CD14-positive monocyte (primary cell): ENCODE measurements at regions not wholly inside any gene's neighbourhood (a gene's known extent, or its start where the extent isn't known, plus 50 kb on each side); places are given as distances from the start of the nearest gene placed in this dataset.

Experiments
- DNase-seq, 3 donors: peaks; one replicate each; pipeline ENCODE4 v3.0.0-alpha.2; 2011 to 2022
- H2AFZ ChIP-seq: 2 replicates; pipeline ENCODE4 v1.6.0; 2012; ENCODE audit warnings: mild to moderate bottlenecking, low read depth, low read length, inconsistent platforms; ENCODE audit not compliant: insufficient read depth, poor library complexity, severe bottlenecking
- H3K27ac ChIP-seq, 2 donors: 1 replicate in 1 of 2; 2 replicates in 1 of 2; pipeline ENCODE4 v1.5.1; 2012 to 2013; ENCODE audit warnings: low read length in 2 of 2, control low read depth in 1 of 2, inconsistent platforms in 1 of 2, low read depth in 1 of 2, mild to moderate bottlenecking in 1 of 2
- H3K27me3 ChIP-seq, 2 donors: one replicate each; pipeline versions ENCODE4 v1.6.0 to v1.6.1; 2011 to 2013; ENCODE audit warnings: low read length in 2 of 2; ENCODE audit not compliant: control insufficient read depth in 2 of 2, insufficient read depth in 2 of 2
- H3K36me3 ChIP-seq, 2 donors: replicated peaks in 1 of 2; 1 replicate in 1 of 2; 2 replicates in 1 of 2; pipeline versions ENCODE4 v1.5.1 to v1.6.1; 2012 to 2013; ENCODE audit warnings: low read length in 2 of 2, control low read depth in 1 of 2, inconsistent platforms in 1 of 2, mild to moderate bottlenecking in 1 of 2; ENCODE audit not compliant: insufficient read depth in 2 of 2, control insufficient read depth in 1 of 2
- H3K4me1 ChIP-seq, 2 donors: 1 replicate in 1 of 2; 2 replicates in 1 of 2; pipeline versions ENCODE4 v1.5.1 to v1.6.1; 2012 to 2013; ENCODE audit warnings: low read length in 2 of 2, control low read depth in 1 of 2, inconsistent platforms in 1 of 2, mild to moderate bottlenecking in 1 of 2, moderate library complexity in 1 of 2; ENCODE audit not compliant: insufficient read depth in 2 of 2, control insufficient read depth in 1 of 2
- H3K4me2 ChIP-seq: replicated peaks from 2 replicates; pipeline ENCODE3; 2012; ENCODE audit warnings: low read length, moderate library complexity, mild to moderate bottlenecking; ENCODE audit not compliant: poor library complexity, severe bottlenecking; ENCODE audit errors: extremely low read depth
- H3K4me3 ChIP-seq, 3 experiments: fragments of 200-600 bp in 1 of 3; sonication (generic) in 1 of 3; replicated peaks in 1 of 3; 1 replicate in 2 of 3; 2 replicates in 1 of 3; pipeline ENCODE4 v1.5.1; 2011 to 2013; ENCODE audit warnings: low read length in 3 of 3, mild to moderate bottlenecking in 3 of 3, control low read depth in 2 of 3, low read depth in 2 of 3, inconsistent platforms in 1 of 3, moderate library complexity in 1 of 3
- H3K79me2 ChIP-seq: 2 replicates; pipeline ENCODE4 v1.6.0; 2012; ENCODE audit warnings: mild to moderate bottlenecking, control low read depth, inconsistent platforms, low read length, moderate library complexity; ENCODE audit not compliant: insufficient read depth
- H3K9ac ChIP-seq: 2 replicates; pipeline ENCODE4 v1.6.0; 2017; ENCODE audit warnings: low read length, mild to moderate bottlenecking; ENCODE audit not compliant: insufficient read depth, poor library complexity, severe bottlenecking
- H3K9me3 ChIP-seq, 2 donors: replicated peaks in 1 of 2; 1 replicate in 1 of 2; 2 replicates in 1 of 2; pipeline versions ENCODE4 v1.5.1 to v1.6.1; 2012 to 2013; ENCODE audit warnings: low read length in 2 of 2, control low read depth in 1 of 2; ENCODE audit not compliant: control insufficient read depth in 1 of 2, insufficient read depth in 1 of 2
- H4K20me1 ChIP-seq: 2 replicates; pipeline ENCODE4 v1.6.0; 2012; ENCODE audit warnings: mild to moderate bottlenecking, low read length, control low read depth, moderate library complexity; ENCODE audit not compliant: insufficient read depth
- H3K27ac Mint-ChIP-seq, 7 donors: one replicate each; pipeline ENCODE4 v1.8.0; 2020; ENCODE audit warnings: mild to moderate bottlenecking in 7 of 7, mixed read lengths in 7 of 7, moderate library complexity in 6 of 7, inconsistent platforms in 2 of 7
- H3K27me3 Mint-ChIP-seq, 3 donors: one replicate each; pipeline ENCODE4 v1.8.0; 2021 to 2022; ENCODE audit warnings: low read depth in 3 of 3, mild to moderate bottlenecking in 3 of 3, mixed read lengths in 3 of 3, moderate library complexity in 3 of 3, inconsistent platforms in 1 of 3
- H3K36me3 Mint-ChIP-seq, 2 donors: one replicate each; pipeline ENCODE4 v1.8.0; 2020; ENCODE audit warnings: mixed read lengths in 2 of 2, inconsistent platforms in 1 of 2, mild to moderate bottlenecking in 1 of 2
- H3K4me1 Mint-ChIP-seq: one replicate; pipeline ENCODE4 v1.8.0; 2020; ENCODE audit warnings: mild to moderate bottlenecking, mixed read lengths
- H3K4me3 Mint-ChIP-seq, 2 donors: one replicate each; pipeline ENCODE4 v1.8.0; 2020; ENCODE audit warnings: mild to moderate bottlenecking in 2 of 2, mixed read lengths in 2 of 2, moderate library complexity in 1 of 2
- H3K9me3 Mint-ChIP-seq, 7 donors: one replicate each; pipeline ENCODE4 v1.8.0; 2020 to 2022; ENCODE audit warnings: mixed read lengths in 7 of 7, mild to moderate bottlenecking in 6 of 7, moderate library complexity in 6 of 7, inconsistent platforms in 2 of 7
- CTCF ChIP-seq: fragments of 200-600 bp; IDR thresholded peaks from one replicate; pipeline ENCODE4 v1.8.0; 2022; ENCODE audit warnings: antibody characterized with exemption, mild to moderate bottlenecking
- WGBS: methylation state at CpG from one replicate; pipeline ENCODE4 v1.1.5; 2013; ENCODE audit warnings: missing lambda C conversion rate; ENCODE audit not compliant: insufficient coverage; 5-methylcytosine and 5-hydroxymethylcytosine counted together
- intact Hi-C, 2 donors: fragments of 100-400 bp; cut with micrococcal nuclease; formaldehyde crosslinking; loops; one replicate each; pipeline versions ENCODE4 v1.15.0 to v1.15.1; 2023

- no peaks in the 10 kb centered on the region for H3K36me3 ChIP-seq
- H3K27me3 Mint-ChIP-seq, result no peaks in the 10 kb centered on the region
- WGBS, result no CpG with 5 or more reads among the region's 5 CpGs
- no peak overlapping the region for H3K4me3 ChIP-seq
- peaks cover 0 to 18% (median 6%) of the 10 kb centered on the region in 7 donors for H3K9me3 Mint-ChIP-seq
- no peak overlapping the region for H2AFZ ChIP-seq
- no peak overlapping the region for H3K27ac Mint-ChIP-seq
- H3K27me3 ChIP-seq, result no peaks in the 10 kb centered on the region
- no peak overlapping the region for H3K9ac ChIP-seq
- no peaks in the 10 kb centered on the region for H3K36me3 Mint-ChIP-seq
- H4K20me1 ChIP-seq, result no peaks in the 10 kb centered on the region
- no peak overlapping the region for H3K27ac ChIP-seq
- peaks cover 0 to 3% of the 10 kb centered on the region in 2 donors for H3K9me3 ChIP-seq
- no peak overlapping the region for H3K4me2 ChIP-seq
- DNase-seq, result no peak
- H3K4me3 Mint-ChIP-seq, result no peak overlapping the region
- no peak for TF ChIP-seq CTCF
- no peaks in the 10 kb centered on the region for H3K4me1 ChIP-seq
- no peaks in the 10 kb centered on the region for H3K4me1 Mint-ChIP-seq
- H3K79me2 ChIP-seq, result no peaks in the 10 kb centered on the region
- intact Hi-C loops, result no loop called here
Measured at GRCh38 chr7:121595758-121596696, 199.9 kb upstream of the FAM3C start.

- Mint-ChIP-seq H3K4me1 (no peaks in the 10 kb centered on the region), H3K27ac (peak overlapping the region in 1 of 7 donors; percentile 57), H3K27me3 (peaks cover 0 to 3% (median 0%) of the 10 kb centered on the region in 3 donors), H3K4me3 (no peak overlapping the region), H3K9me3 (peaks cover 0 to 12% (median 5%) of the 10 kb centered on the region in 7 donors), H3K36me3 (no peaks in the 10 kb centered on the region)
- intact Hi-C loops, result no loop called here
- no peak for TF ChIP-seq CTCF
- Histone ChIP-seq H4K20me1 (no peaks in the 10 kb centered on the region), H3K36me3 (no peaks in the 10 kb centered on the region), H3K27ac (no peak overlapping the region), H3K4me3 (no peak overlapping the region), H3K27me3 (no peaks in the 10 kb centered on the region), H2AFZ (no peak overlapping the region), H3K4me1 (no peaks in the 10 kb centered on the region), H3K4me2 (no peak overlapping the region), H3K9ac (no peak overlapping the region), H3K9me3 (no peaks in the 10 kb centered on the region), H3K79me2 (no peaks in the 10 kb centered on the region)
- no CpG with 5 or more reads among the region's 3 CpGs for WGBS
- no peak for DNase-seq
Measured at GRCh38 chr7:121591926-121592325, 195.8 kb upstream of the FAM3C start.
